Middle frontal gyrus (tissue), 1 donor: ENCODE measurements at regions not wholly inside any gene's neighbourhood (a gene's known extent, or its start where the extent isn't known, plus 50 kb on each side); places are given as distances from the start of the nearest gene placed in this dataset.
"Not testable (repeated sequence)": the region's sequence is repeated elsewhere in the genome, so short reads cannot be mapped to it uniquely, and the experiment has no call there.

Experiments
- DNase-seq: peaks from one replicate; pipeline ENCODE4 v3.0.0-alpha.2; 2015; ENCODE audit warnings: low spot score; ENCODE audit errors: extremely low spot score

DNA sequence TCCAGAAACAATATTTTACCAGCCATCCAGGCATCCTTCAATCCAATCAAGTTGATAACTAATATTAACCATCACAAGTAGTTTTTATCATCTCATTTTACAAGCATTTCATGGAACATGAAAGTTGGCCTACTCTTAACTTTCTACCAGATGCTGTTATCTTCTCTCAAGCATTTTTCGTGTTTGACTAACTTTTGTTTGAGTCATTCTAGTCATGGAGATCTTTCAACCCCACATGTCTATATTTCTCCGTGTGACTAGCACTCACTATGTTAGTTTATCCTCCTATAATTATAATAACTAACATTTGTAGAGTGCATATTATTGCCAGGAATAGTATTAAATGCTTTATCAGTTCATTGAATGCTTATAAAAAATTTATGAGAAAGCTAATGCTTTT lies 307.0 kb upstream of the CWC22 start:
- DNase-seq, result no peak

DNA sequence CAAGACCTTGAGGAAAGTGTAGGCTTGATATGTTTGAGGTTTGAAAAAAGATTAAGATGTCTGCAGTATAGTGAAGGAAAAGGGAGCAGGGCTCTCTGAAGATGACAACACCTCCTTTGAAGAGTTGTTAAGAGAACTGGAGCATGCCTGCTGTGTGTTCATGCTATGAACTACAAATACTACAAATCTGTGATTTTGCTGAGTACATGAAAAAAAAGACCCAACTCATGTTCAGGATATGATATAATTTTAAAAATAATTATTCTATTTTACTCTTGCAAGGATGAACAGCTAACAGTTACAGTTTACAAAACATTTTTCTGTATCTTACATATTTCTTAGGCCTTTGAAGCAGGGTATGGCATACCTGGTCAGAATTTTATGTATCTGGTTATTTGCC lies 305.4 kb upstream of the CWC22 start:
- DNase-seq, result no peak

DNA sequence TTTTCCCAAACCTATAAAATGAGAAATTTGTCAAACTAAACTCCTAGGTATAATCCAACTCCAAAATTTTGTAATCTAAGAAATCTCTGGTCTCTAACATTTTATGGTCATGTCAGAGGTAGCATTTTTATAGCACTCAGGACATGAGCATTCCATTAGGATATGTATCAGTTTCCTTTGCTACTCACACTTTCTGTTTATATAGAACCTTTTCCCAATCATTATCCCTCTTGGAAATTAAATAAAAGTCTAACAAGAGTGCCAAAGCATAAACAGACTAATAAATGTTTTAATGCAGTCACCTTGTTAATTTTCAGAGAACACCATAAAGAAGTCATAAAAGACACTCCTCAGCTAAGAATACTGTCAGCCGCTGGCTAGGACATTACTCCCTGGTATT lies 300.0 kb upstream of the CWC22 start:
- no peak for DNase-seq

DNA sequence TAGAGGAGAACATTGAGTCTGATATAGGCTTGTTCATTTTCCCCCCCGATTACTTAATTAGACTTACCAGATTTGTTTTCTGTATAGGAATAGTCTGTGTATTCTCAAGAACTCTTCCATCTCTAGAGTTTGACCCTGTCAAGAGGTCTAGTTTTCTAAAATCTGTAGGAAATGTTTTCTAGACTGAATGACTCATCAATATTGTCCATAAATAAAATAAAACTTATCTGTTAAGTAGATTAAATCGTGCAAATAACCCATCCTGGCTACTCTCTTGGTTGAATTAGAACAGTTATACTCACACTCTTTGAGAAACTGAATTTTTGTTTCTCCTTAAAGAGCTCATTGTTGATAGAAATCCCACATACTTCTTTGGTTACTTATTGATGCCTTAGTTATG lies 299.2 kb upstream of the CWC22 start:
- no peak for DNase-seq

DNA sequence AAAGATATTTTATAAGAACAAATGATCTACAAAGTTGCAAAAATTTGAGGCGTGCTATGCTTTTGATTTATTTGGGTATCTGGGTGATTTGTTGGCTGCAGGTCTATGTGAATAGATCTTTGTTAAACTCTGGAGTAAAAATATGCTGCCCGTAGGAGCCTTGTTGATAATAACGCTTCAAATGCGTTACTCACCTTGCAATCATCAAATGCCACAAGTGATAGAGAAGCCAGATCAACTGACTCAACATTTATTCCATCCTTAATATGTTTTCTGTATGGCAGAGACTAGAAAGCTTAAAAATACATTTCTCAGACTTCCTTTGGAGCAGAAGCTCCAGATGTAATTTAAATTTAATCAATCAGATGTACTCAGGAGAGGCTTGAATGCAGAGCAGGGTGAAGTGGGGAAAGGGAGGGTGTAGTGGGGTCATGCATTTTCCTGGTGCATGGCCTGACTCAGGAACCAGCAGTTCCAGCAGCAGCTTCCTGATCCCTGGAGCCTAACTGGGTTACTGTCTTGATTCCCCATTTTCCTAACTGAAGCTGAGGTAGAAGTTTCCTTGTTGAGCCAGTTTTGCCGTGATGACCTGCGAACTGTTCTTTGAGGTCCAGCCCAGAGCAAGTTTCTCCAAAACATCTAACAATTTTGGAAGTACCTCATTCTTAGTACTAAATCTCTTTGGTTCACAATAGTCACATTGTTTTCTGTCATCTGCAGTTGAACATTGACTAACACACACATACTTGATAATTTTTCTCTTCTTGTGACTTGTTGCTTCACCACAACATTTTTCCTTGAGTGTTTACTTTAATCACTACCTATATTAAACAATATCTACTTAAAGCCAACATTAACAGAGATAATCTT lies 284.7 kb upstream of the CWC22 start:
- DNase-seq, result no peak

DNA sequence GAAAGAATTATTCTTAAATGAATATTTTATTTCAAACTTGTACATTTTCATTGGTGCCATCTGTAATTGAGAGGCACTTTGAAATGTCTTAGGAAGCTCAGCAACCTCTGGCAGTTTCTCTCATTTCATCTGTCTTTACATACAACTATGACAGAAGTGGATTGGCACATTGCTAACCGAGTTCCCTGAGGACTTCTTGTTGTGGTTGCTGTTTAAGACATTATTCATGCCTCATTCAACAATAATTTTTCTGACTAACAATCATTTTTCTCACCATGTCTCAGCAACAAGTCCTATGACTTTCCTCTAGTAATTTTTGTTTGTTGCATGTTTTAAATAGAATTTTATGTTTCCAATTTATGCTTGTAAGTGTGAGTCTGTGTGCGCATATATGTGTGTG lies 284.0 kb upstream of the CWC22 start:
- DNase-seq, result no peak

DNA sequence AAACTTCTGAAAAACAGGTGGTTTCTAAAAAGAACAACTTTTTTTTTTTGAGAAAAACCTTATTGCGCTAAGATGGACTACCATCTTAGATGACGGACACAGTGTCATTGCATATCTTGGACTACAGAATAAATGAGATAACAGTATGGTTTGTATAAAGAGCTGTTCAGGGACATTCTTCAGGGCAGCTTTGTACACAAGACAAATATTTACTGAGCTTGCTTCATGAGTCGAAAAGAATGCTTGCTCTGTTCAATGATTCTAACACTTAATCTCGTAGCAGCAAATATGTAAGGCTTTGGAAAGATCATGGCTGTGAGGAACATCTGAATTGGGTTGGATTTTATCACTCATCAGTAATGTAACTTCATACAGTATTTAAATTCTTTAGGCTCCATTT lies 282.5 kb upstream of the CWC22 start:
- no peak for DNase-seq

DNA sequence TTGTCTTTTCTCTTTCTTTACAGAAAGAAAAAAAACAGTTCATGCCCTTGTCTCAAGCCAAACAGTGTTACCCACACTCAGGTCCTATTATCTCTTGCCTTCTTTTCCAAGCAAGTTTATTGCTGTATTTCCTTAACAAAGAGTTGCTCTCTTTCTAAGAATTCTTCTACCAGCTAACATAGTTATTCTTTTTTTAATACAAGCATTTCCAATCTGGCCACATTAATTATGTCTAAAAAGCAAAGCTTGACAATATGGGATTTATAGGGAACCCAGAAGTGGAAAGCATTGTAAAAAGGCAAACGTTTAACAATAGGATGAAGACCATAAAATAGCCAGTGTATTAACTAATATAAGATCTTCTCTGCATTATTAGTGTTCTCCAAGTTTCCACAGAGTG lies 272.5 kb upstream of the CWC22 start:
- no peak for DNase-seq

DNA sequence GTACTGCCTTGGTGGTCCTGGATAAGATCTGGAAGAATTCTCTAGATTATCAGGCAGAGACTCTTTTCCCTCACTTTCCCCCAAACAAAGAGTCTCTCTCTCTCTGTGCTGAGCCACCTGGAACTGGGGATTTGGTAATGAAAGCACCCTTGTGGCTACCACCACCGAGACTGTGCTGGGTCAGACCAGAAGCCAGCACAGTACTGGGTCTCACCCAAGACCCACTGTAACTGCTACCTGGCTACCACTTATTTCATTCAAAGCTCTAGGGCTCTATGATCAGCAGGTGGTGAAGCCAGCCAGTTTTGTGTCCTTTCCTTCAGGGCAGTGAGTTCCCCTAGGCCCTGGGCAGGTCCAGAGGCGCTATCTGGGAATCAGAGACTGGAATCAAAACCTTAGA lies 269.6 kb upstream of the CWC22 start:
- DNase-seq, result no peak

DNA sequence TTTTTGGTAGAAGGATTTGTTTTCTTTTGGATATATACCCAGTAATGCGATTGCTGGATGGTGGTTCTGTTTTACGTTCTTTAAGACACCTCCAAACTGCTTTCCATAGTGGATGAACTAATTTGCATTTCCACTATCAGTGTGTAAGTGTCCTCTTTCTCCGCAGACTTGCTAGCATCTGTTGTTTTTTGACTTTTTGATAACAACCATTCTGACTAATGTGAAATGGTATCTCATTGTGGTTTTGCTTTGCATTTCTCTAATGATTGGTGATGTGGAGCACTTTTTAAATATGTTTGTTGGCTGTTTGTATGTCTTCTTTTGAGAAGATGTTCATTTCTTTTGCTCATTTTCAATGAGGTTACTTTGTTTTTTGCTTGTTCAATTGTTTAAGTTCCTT lies 260.9 kb upstream of the CWC22 start:
- no peak for DNase-seq

DNA sequence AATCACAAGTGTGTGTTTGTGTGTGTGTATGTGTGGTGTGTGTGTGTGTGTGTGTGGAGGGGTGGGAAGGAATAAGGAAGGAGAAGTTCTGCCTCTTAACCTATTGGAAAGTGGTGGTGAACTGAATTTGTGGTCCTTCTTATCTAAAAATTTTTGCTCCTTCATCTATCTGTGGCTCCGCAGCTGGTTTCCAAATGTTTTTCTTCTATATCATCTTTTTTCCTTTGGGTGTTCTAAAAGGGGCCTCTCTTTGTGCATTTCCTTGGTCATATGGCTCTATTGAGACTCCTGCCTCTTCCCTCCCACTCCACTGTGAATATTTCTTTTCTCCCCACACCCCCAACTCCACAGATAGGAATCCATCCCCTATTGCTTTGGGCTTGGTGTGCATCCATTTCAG lies 254.9 kb upstream of the CWC22 start:
- no peak for DNase-seq

DNA sequence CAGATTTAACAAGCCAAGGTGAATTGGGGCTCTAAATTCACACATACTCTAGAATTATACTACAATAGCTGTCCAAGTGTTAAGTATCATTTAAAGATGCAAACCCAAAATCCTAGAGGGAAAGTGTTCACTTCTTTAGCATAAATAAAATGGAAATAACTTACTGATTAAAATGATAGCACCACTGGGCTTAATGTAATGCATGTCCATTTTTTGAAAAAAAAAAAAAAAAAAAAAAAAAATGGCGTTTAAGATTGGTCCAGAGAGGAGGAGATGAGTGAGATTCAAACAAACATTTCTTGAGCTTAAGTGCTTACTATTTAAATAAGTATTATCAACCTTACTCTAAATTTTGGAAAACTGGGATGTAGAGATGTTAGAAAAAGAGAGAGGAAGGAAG lies 251.5 kb upstream of the CWC22 start:
- DNase-seq, result no peak

DNA sequence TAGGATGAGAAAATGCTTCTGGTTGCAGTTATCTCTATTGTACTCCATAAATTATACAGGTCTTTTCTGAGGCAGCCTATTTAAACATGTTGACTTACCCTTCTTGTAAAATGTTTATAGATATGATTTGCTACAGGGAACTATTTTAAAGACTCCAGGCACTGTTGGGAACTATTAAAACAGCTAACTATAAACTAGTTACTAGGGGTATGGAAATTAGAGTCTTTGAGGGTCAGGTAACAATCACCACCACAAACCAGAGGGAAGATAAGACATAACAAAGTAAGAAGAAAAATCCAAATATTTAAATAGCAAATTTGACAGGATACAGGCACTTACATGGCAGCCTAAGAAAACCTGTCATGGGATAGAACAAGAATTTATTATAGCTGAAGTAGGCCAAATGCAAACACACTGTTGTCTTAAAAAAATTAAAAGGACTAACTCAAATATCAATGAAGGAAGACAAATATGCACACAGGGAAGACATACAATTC lies 251.0 kb upstream of the CWC22 start:
- DNase-seq, result no peak

DNA sequence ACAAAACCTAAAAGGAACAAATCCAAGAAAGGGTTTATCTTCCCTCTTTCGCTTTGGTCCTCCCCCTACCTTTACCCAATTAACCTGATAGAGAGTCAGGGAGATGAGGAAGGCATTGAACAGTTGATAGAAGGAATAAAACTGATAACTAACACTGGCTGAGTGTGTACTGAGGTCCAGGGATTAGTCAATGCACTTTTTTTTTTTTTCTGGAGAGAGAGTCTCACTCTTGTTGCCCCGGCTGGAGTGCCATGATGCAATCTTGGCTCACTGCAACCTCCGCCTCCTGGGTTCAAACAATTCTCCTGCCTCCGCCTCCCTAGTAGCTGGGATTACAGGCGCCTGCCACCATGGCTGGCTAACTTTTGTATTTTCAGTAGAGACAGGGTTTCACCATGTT lies 250.2 kb upstream of the CWC22 start:
- DNase-seq, result no peak

DNA sequence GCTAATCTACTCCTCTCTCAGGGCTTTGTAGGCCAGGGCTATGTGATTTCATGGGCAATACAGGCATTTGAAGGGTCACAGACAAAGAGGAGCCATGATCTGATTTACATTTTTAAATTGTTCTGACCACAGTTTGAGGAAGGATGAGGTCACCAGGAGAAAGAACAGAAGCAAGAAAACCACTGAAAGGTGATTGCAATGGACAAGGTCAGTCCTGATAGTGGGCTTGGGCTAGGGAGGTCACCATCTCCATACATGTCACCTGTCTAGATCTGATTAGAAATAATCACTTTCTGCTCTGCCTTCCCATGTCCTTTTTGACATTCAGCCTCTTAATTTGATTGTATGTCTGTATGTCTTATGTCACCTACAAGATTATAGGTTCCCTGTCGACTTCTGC lies 248.9 kb upstream of the CWC22 start:
- no peak for DNase-seq

DNA sequence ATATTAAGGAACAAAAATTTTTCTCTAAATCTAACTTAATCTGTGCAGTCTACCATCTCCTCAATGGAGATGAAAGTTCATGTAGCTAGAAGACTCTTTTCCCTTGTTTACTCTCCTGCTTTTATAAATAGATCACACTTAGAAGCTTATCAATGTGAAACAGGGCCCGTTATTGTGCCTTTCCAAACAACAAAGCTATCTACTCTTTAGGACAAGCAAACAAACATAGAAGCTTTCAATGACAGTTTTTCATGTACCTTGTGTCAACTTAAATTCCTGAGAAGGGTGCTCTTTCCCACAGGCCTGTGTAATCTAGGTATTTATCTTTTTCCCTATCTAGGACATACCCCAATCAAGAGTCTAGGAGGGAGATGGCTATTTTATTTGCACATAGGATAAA lies 247.8 kb upstream of the CWC22 start:
- DNase-seq, result no peak

DNA sequence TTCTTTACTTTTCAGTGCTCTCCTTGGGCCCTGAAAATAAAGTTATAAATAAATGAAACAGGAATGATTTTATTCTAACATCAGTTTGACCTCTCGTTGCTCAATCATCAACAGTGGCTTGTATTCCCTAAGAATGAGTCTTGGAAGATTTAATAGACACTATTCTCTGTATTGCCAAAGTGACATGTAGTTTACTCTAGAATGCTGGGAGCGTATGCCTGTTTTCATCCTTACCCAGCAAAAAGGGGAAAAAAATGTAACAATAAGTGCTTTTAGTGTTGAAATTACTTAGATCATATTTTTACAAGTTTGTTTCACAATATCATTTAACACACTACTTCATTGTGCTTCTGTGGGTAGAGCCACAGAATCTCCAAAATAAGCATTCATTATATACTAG lies 240.6 kb upstream of the CWC22 start:
- no peak for DNase-seq

DNA sequence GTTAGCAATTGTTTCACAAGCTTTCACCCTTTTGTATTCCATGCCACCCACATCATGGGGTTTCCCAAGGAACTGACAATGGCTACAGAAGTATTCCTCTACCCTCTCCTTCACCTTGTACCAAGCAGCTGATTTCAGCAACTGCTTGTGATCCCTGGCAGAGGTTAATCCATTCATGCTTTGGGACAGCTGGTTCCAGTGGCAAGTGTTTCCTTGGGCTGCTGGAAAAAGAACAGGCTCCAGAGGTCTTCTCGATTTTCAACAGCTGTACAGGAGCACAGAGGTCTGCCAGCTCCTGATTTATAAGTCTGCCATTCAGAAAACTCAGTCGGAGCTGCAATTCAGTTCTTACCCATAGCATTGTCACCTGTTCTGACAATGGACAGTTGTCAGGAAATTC lies 239.2 kb upstream of the CWC22 start:
- no peak for DNase-seq

DNA sequence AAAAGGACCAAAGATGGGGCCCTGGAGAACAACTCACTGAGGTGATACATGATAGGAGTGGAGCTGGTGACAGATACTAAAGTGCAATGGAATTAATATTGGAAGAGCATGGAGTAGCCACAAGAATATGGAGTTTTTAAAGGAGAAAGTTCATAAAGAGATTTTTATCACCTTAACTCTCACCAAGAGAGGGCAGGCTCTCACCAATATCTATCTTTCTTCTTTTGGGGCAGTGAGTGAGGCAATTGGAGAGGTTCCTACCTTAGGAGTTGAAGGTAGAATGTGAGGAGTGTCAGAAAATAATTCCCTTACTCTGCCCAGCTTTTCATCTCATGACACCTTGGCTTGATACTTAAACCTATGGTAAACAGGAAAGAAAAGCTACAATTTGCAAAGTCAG lies 233.7 kb upstream of the CWC22 start:
- no peak for DNase-seq

DNA sequence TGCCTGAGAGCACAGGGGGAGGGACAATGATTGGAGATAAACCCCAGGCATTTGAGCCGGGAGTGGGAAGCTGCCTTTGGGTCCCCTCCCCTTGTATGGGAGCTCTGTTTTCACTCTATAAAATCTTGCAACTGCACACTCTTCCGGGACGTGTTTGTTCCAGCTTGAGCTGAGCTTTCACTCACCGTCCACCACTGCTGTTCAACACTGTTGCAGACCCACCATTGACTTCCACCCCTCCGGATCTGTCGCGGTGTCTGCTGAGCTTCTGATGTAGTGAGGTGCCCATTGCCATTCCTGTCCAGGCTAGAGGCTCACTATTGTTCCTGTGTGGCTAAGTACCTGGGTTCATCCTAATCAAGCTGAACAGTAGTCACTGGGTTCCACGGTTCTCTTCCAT lies 231.6 kb upstream of the CWC22 start:
- DNase-seq, result no peak

DNA sequence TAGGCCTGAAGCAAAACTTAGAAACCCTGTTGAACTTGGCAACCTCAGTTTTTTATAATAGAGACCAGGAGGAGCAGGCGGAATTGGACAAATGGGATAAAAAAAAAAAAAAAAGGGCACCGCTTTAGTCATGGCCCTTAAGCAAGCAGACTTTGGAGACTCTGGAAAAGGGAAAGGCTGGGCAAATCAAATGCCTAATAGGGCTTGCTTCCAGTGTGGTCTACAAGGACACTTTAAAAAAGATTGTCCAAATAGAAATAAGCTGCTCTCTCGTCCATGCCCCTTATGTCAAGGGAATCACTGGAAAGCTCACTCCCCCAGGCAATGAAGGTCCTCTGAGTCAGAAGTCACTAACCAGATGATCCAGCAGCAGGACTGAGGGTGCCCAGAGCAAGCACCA lies 229.0 kb upstream of the CWC22 start:
- not testable (repeated sequence) for DNase-seq

DNA sequence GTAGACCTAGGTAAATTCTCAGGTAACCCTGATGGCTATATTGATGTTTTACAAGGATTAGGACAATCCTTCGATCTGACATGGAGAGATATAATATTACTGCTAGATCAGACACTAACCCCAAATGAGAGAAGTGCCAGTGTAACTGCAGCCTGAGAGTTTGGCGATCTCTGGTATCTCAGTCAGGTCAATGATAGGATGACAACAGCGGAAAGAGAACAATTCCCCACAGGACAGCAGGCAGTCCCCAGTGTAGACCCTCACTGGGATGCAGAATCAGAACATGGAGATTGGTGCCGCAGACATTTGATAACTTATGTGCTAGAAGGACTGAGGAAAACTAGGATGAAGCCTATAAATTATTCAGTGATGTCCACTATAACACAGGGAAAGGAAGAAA lies 228.4 kb upstream of the CWC22 start:
- not testable (repeated sequence) for DNase-seq

DNA sequence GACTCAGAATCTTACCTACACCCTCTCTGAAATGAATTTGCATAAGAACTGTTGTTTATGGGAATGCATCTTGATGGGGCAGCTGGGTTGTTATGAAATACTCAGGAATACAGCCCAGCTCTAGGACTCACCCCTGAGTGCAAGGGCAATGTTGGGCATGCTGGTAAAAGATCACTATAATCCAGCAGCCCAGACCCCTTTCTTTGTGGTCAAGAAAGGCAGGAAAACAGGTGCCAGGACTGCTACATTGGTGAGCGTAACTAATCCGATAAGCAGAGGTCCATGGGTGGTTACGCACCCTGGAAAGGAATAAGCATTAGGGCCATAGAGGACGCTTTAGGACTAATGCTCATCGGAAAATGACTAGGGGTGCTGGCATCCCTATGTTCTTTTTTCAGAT lies 227.9 kb upstream of the CWC22 start:
- not testable (repeated sequence) for DNase-seq

DNA sequence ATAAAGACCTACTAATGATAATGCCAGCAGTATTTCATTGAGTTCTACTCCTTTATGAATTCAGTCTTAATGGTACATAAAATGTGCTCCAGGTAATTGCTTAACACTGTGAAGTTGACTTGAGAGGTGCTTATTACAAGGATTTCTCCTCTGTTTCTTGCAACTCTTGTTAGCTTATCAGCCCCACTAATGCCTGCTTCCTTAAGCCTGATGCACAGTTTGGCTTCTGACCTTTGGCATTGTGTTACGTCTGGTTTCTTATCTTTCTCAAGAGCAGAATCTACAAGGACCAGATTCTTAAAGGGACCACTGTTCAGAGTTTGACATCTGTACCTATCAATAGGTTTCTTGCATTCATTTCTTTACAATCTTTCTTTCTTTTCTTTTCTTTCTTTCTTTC lies 223.9 kb upstream of the CWC22 start:
- no peak for DNase-seq
